ENCODE measurements at regions not wholly inside any gene's neighbourhood (a gene's known extent, or its start where the extent isn't known, plus 50 kb on each side); places are given as distances from the start of the nearest gene placed in this dataset.

DNA sequence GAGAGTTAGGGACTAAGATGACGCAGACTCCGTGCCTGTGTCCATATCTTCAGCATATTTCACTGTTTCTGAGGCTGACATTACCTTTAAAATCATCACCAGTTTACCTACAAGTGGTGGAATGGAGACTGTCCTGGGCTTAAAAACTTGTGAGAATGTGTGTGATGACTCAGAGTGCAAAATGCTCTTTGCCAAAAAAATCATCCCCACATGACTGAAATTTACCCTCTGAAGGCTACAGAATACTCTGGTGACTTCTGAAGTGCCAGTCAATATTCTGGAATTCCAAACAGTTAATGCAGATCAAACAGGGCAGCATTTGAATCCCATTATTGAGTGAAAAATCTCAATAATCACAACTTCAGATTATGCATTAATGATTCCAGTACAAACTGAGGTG lies 901.4 kb downstream of the EFNB2 start:
- WGBS, 2 donors = 88 to 89% methylated on average over 2 of the region's 2 CpGs
- intact Hi-C loops (cut with DNase I) = no loop called here
- H3K9me3 ChIP-seq = no peaks in the 10 kb centered on the region

DNA sequence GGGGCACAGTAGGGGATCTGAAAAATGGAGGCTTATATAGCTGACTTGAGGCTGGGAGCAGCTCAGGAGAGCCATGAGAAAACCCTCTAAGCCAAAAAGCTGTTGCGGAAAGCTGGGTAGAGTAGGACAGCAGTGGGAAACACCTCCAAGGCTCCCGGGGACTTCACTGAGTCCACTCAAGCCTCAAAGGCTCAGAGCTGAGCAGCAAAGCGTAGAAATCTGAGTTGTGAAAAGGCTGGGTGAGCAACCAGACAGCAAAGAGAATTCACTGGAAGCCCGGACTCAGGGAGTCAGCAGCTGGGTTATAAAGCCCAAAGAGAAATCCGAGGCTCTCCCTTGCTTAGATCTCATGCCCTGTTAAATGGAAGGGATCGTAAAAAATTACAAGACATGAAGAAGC lies 905.0 kb downstream of the EFNB2 start:
- H3K27ac ChIP-seq = no peak overlapping the region
- no peaks in the 10 kb centered on the region for H3K36me3 ChIP-seq
- H3K9me3 ChIP-seq = no peaks in the 10 kb centered on the region
- no peak for TF ChIP-seq POLR2AphosphoS5 (IDR thresholded peaks at IDR 0.05)
- no peak for TF ChIP-seq POLR2A (IDR thresholded peaks at IDR 0.05)
- TF ChIP-seq, protein P1, sequence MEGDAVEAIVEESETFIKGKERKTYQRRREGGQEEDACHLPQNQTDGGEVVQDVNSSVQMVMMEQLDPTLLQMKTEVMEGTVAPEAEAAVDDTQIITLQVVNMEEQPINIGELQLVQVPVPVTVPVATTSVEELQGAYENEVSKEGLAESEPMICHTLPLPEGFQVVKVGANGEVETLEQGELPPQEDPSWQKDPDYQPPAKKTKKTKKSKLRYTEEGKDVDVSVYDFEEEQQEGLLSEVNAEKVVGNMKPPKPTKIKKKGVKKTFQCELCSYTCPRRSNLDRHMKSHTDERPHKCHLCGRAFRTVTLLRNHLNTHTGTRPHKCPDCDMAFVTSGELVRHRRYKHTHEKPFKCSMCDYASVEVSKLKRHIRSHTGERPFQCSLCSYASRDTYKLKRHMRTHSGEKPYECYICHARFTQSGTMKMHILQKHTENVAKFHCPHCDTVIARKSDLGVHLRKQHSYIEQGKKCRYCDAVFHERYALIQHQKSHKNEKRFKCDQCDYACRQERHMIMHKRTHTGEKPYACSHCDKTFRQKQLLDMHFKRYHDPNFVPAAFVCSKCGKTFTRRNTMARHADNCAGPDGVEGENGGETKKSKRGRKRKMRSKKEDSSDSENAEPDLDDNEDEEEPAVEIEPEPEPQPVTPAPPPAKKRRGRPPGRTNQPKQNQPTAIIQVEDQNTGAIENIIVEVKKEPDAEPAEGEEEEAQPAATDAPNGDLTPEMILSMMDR (IDR thresholded peaks at IDR 0.05) = no peak
- no peak for TF ChIP-seq EP300 (IDR thresholded peaks at IDR 0.05)
- H3K27me3 ChIP-seq = no peaks in the 10 kb centered on the region
- no peak for DNase-seq
- no peaks in the 10 kb centered on the region for H3K4me1 ChIP-seq
- H3K4me3 ChIP-seq = no peak overlapping the region
- intact Hi-C loops (cut with DNase I) = no loop called here
- WGBS, 2 donors = 84 to 88% methylated on average over 6 of the region's 6 CpGs

More for the DNA sequence above, 901.4 kb downstream of the EFNB2 start:
- DNase-seq = no peak
- H3K27me3 ChIP-seq = no peaks in the 10 kb centered on the region
- no peaks in the 10 kb centered on the region for H3K4me1 ChIP-seq
- H3K36me3 ChIP-seq = no peaks in the 10 kb centered on the region
- H3K4me3 ChIP-seq = no peak overlapping the region
- TF ChIP-seq, protein P1 (IDR thresholded peaks at IDR 0.05) = no peak
- TF ChIP-seq POLR2A (IDR thresholded peaks at IDR 0.05) (no peak), EP300 (IDR thresholded peaks at IDR 0.05) (no peak), POLR2AphosphoS5 (IDR thresholded peaks at IDR 0.05) (no peak)
- H3K27ac ChIP-seq = no peak overlapping the region

DNA sequence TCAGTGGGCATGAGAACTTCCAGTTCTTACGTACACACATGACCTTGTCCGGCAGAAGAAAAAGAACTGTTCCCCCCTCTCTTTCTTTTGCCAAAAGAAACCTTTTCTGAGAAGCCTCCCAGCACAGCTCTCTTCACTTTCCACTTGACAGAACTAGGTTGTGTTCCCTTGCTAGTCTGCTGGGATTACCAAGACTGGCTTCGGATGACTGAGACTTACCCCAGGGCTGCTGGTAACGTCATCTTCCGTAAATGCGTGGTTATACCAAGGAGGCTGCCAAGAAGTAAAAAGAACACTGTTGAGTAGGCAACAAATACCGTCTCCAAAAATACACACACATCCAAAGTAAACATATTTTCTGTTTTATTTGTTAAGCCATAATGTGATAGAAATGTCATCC lies 908.2 kb downstream of the EFNB2 start:
- no peak for DNase-seq
- intact Hi-C loops (cut with DNase I) = no loop called here
- no peaks in the 10 kb centered on the region for H3K27me3 ChIP-seq
- no peaks in the 10 kb centered on the region for H3K36me3 ChIP-seq
- no peaks in the 10 kb centered on the region for H3K9me3 ChIP-seq
- 79 to 88% methylated on average over 7 of the region's 7 CpGs for WGBS, 2 donors
- no peak overlapping the region for H3K4me3 ChIP-seq
- no peaks in the 10 kb centered on the region for H3K4me1 ChIP-seq
- H3K27ac ChIP-seq = no peak overlapping the region
- TF ChIP-seq POLR2A (IDR thresholded peaks at IDR 0.05) = no peak
- TF ChIP-seq EP300 (IDR thresholded peaks at IDR 0.05) = no peak
- no peak for TF ChIP-seq POLR2AphosphoS5 (IDR thresholded peaks at IDR 0.05)
- TF ChIP-seq, protein P1 (IDR thresholded peaks at IDR 0.05) = no peak

DNA sequence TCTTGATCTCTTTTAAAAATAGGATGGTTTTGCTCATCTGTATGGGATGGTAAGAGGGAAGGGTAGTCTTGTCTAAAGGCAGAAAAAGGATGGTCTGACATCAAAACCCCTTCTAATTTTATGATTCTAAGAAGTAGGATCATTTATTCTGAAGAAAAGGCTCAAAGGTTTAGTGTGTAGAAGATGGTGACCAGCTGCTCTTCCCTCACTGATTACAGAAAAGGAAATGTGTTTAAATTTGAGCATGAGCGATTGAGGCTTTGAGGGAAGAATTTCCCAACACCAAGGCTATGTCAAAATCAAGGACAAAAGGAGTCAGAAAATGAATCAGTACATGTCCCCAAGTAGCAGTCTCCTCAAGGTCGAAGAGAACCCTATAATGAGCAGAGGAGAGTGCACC lies 909.8 kb downstream of the EFNB2 start:
- TF ChIP-seq, protein P1 (IDR thresholded peaks at IDR 0.05) = no peak
- TF ChIP-seq POLR2AphosphoS5 (IDR thresholded peaks at IDR 0.05) (no peak), POLR2A (IDR thresholded peaks at IDR 0.05) (no peak), EP300 (IDR thresholded peaks at IDR 0.05) (no peak)
- no peak for DNase-seq
- no peak overlapping the region for H3K4me3 ChIP-seq
- H3K36me3 ChIP-seq = no peaks in the 10 kb centered on the region
- H3K4me1 ChIP-seq = no peaks in the 10 kb centered on the region
- intact Hi-C loops (cut with DNase I) = no loop called here
- no peaks in the 10 kb centered on the region for H3K9me3 ChIP-seq
- WGBS, 2 donors = 63 to 84% methylated on average over 2 of the region's 2 CpGs
- no peaks in the 10 kb centered on the region for H3K27me3 ChIP-seq
- H3K27ac ChIP-seq = no peak overlapping the region

DNA sequence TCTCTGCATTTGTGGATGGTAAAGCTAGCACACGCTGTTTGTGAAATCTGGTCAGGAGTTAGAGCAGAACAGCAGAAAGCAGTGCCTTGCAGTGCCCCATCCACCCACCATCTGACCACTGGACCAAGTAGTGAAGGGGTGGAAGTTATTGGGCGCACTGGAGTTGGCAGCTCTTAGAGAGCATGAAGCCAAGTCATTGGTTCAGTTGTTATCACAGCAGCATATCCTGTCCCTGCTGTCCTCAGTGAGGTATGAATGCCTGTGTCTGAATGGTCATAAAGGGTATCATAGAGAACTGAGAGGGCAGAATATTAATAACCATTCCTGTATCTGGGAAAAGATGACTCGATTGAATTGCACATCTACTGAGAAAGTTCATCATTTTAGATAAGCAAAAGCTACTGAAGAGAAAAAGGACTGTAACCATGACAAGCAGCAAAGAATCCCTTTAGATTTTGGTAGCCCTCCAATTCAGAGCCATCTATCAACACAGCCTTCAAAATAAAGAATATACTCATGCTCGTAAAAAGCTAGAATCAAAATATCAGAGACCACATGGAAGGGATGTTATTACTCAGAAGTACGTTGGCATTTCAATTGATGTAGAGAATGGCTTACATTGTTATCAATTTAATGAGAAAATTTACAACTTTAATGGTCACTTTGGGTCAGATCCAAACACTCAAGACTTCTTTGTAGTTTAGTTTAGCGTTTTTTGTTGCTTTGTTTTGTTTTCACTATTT lies 919.0 kb downstream of the EFNB2 start:
- no peak overlapping the region for H3K4me3 ChIP-seq
- intact Hi-C loops (cut with DNase I) = no loop called here
- TF ChIP-seq POLR2AphosphoS5 (IDR thresholded peaks at IDR 0.05) (no peak), EP300 (IDR thresholded peaks at IDR 0.05) (no peak), POLR2A (IDR thresholded peaks at IDR 0.05) (no peak)
- TF ChIP-seq, protein P1 (IDR thresholded peaks at IDR 0.05) = no peak
- H3K36me3 ChIP-seq = no peaks in the 10 kb centered on the region
- H3K27me3 ChIP-seq = no peaks in the 10 kb centered on the region
- no peaks in the 10 kb centered on the region for H3K9me3 ChIP-seq
- no peak for DNase-seq
- WGBS, 2 donors = 78 to 80% methylated on average over 6 of the region's 6 CpGs
- no peak overlapping the region for H3K27ac ChIP-seq
- peaks cover 0 to 13% (median 12%) of the 10 kb centered on the region in 4 donors for H3K4me1 ChIP-seq
